ENCODE measurements at regions not wholly inside any gene's neighbourhood (a gene's known extent, or its start where the extent isn't known, plus 50 kb on each side); places are given as distances from the start of the nearest gene placed in this dataset.
A peak's percentile ranks its signal among the peaks of the same experiment; 100 is the strongest.

GRCh38 chr10:52410916-52411315 lies 96.8 kb downstream of the DKK1 start:
- CTCF ChIA-PET, result no interaction called here
- no peaks in the 10 kb centered on the region for H3K9me3 ChIP-seq (ENCODE audit: control extremely low read depth in 1 of 5, control insufficient read depth in 4 of 5, insufficient read depth in 2 of 5, low read depth in 1 of 5, low read length in 4 of 5)
- no peak overlapping the region for H3K4me3 ChIP-seq (ENCODE audit: control insufficient read depth in 1 of 7, extremely low read depth in 1 of 7, insufficient read depth in 4 of 7, low read depth in 2 of 7, low read length in 6 of 7)
- peaks cover 0 to 4% (median 0%) of the 10 kb centered on the region in 5 experiments for H3K27me3 ChIP-seq (replicated peaks in 2 of 5; ENCODE audit: control insufficient read depth in 4 of 5, insufficient read depth in 5 of 5, low read length in 4 of 5)
- no peak for DNase-seq
- H3K36me3 ChIP-seq (ENCODE audit: control insufficient read depth in 4 of 4, insufficient read depth in 4 of 4, low read length in 3 of 4), result no peaks in the 10 kb centered on the region
- no peak overlapping the region for H3K27ac ChIP-seq (ENCODE audit: insufficient read depth in 1 of 2, low read depth in 1 of 2, low read length in 2 of 2, poor library complexity in 1 of 2, severe bottlenecking in 2 of 2)
- POLR2A ChIA-PET, result no interaction called here
- no peaks in the 10 kb centered on the region for H3K4me1 ChIP-seq (ENCODE audit: control extremely low read depth in 1 of 4, control insufficient read depth in 4 of 4, insufficient read depth in 4 of 4, low read length in 3 of 4)
- WGBS (ENCODE audit: insufficient coverage), result 87% methylated on average over 15 of the region's 21 CpGs

GRCh38 chr10:52419281-52419680 lies 105.2 kb downstream of the DKK1 start:
- no peaks in the 10 kb centered on the region for H3K9me3 ChIP-seq (ENCODE audit: control extremely low read depth in 1 of 5, control insufficient read depth in 4 of 5, insufficient read depth in 2 of 5, low read depth in 1 of 5, low read length in 4 of 5)
- H3K4me1 ChIP-seq (ENCODE audit: control extremely low read depth in 1 of 4, control insufficient read depth in 4 of 4, insufficient read depth in 4 of 4, low read length in 3 of 4), result no peaks in the 10 kb centered on the region
- DNase-seq, result no peak
- H3K36me3 ChIP-seq (ENCODE audit: control insufficient read depth in 4 of 4, insufficient read depth in 4 of 4, low read length in 3 of 4), result no peaks in the 10 kb centered on the region
- no peak overlapping the region for H3K27ac ChIP-seq (ENCODE audit: insufficient read depth in 1 of 2, low read depth in 1 of 2, low read length in 2 of 2, poor library complexity in 1 of 2, severe bottlenecking in 2 of 2)
- no peaks in the 10 kb centered on the region for H3K27me3 ChIP-seq (replicated peaks in 2 of 5; ENCODE audit: control insufficient read depth in 4 of 5, insufficient read depth in 5 of 5, low read length in 4 of 5)
- CTCF ChIA-PET, result no interaction called here
- no peak overlapping the region for H3K4me3 ChIP-seq (ENCODE audit: control insufficient read depth in 1 of 7, extremely low read depth in 1 of 7, insufficient read depth in 4 of 7, low read depth in 2 of 7, low read length in 6 of 7)
- POLR2A ChIA-PET, result no interaction called here

- H3K4me3 ChIP-seq (ENCODE audit: control insufficient read depth in 1 of 7, extremely low read depth in 1 of 7, insufficient read depth in 4 of 7, low read depth in 2 of 7, low read length in 6 of 7), result no peak overlapping the region
- H3K27ac ChIP-seq (ENCODE audit: insufficient read depth in 1 of 2, low read depth in 1 of 2, low read length in 2 of 2, poor library complexity in 1 of 2, severe bottlenecking in 2 of 2), result no peak overlapping the region
- WGBS (ENCODE audit: insufficient coverage), result 100% methylated on average over 1 of the region's 4 CpGs
- no peaks in the 10 kb centered on the region for H3K9me3 ChIP-seq (ENCODE audit: control extremely low read depth in 1 of 5, control insufficient read depth in 4 of 5, insufficient read depth in 2 of 5, low read depth in 1 of 5, low read length in 4 of 5)
- ChIA-PET CTCF (no interaction called here), POLR2A (no interaction called here)
- H3K36me3 ChIP-seq (ENCODE audit: control insufficient read depth in 4 of 4, insufficient read depth in 4 of 4, low read length in 3 of 4), result no peaks in the 10 kb centered on the region
- no peaks in the 10 kb centered on the region for H3K4me1 ChIP-seq (ENCODE audit: control extremely low read depth in 1 of 4, control insufficient read depth in 4 of 4, insufficient read depth in 4 of 4, low read length in 3 of 4)
- no peaks in the 10 kb centered on the region for H3K27me3 ChIP-seq (replicated peaks in 2 of 5; ENCODE audit: control insufficient read depth in 4 of 5, insufficient read depth in 5 of 5, low read length in 4 of 5)
- DNase-seq, result peak in 2 of 3 donors; percentile 41 to 52
Observed at GRCh38 chr10:52420656-52421055, 106.6 kb downstream of the DKK1 start.

- DNase-seq, result no peak
- Histone ChIP-seq H3K4me1 (ENCODE audit: control extremely low read depth in 1 of 4, control insufficient read depth in 4 of 4, insufficient read depth in 4 of 4, low read length in 3 of 4) (no peaks in the 10 kb centered on the region), H3K36me3 (ENCODE audit: control insufficient read depth in 4 of 4, insufficient read depth in 4 of 4, low read length in 3 of 4) (no peaks in the 10 kb centered on the region), H3K27ac (ENCODE audit: insufficient read depth in 1 of 2, low read depth in 1 of 2, low read length in 2 of 2, poor library complexity in 1 of 2, severe bottlenecking in 2 of 2) (no peak overlapping the region), H3K9me3 (ENCODE audit: control extremely low read depth in 1 of 5, control insufficient read depth in 4 of 5, insufficient read depth in 2 of 5, low read depth in 1 of 5, low read length in 4 of 5) (no peaks in the 10 kb centered on the region), H3K27me3 (replicated peaks in 2 of 5; ENCODE audit: control insufficient read depth in 4 of 5, insufficient read depth in 5 of 5, low read length in 4 of 5) (no peaks in the 10 kb centered on the region), H3K4me3 (ENCODE audit: control insufficient read depth in 1 of 7, extremely low read depth in 1 of 7, insufficient read depth in 4 of 7, low read depth in 2 of 7, low read length in 6 of 7) (no peak overlapping the region)
- 100% methylated on average over 1 of the region's 4 CpGs for WGBS (ENCODE audit: insufficient coverage)
- ChIA-PET POLR2A (interaction anchor here (0.6 kb wide), 1 partner anchor 37 kb away, joined by 6 read pairs; no protein-coding TSS in a partner anchor), CTCF (no interaction called here)
Observed at GRCh38 chr10:52423369-52423768, 109.3 kb downstream of the DKK1 start.

GRCh38 chr10:52424341-52424740 lies 110.3 kb downstream of the DKK1 start:
- no peaks in the 10 kb centered on the region for H3K9me3 ChIP-seq (ENCODE audit: control extremely low read depth in 1 of 5, control insufficient read depth in 4 of 5, insufficient read depth in 2 of 5, low read depth in 1 of 5, low read length in 4 of 5)
- H3K27me3 ChIP-seq (replicated peaks in 2 of 5; ENCODE audit: control insufficient read depth in 4 of 5, insufficient read depth in 5 of 5, low read length in 4 of 5), result no peaks in the 10 kb centered on the region
- DNase-seq, result no peak
- 100% methylated on average over 2 of the region's 3 CpGs for WGBS (ENCODE audit: insufficient coverage)
- H3K4me3 ChIP-seq (ENCODE audit: control insufficient read depth in 1 of 7, extremely low read depth in 1 of 7, insufficient read depth in 4 of 7, low read depth in 2 of 7, low read length in 6 of 7), result no peak overlapping the region
- ChIA-PET POLR2A (no interaction called here), CTCF (no interaction called here)
- no peaks in the 10 kb centered on the region for H3K36me3 ChIP-seq (ENCODE audit: control insufficient read depth in 4 of 4, insufficient read depth in 4 of 4, low read length in 3 of 4)
- no peaks in the 10 kb centered on the region for H3K4me1 ChIP-seq (ENCODE audit: control extremely low read depth in 1 of 4, control insufficient read depth in 4 of 4, insufficient read depth in 4 of 4, low read length in 3 of 4)
- H3K27ac ChIP-seq (ENCODE audit: insufficient read depth in 1 of 2, low read depth in 1 of 2, low read length in 2 of 2, poor library complexity in 1 of 2, severe bottlenecking in 2 of 2), result no peak overlapping the region

GRCh38 chr10:52434734-52435133 lies 120.7 kb downstream of the DKK1 start:
- DNase-seq, result no peak
- Histone ChIP-seq H3K27me3 (replicated peaks in 2 of 5; ENCODE audit: control insufficient read depth in 4 of 5, insufficient read depth in 5 of 5, low read length in 4 of 5) (no peaks in the 10 kb centered on the region), H3K36me3 (ENCODE audit: control insufficient read depth in 4 of 4, insufficient read depth in 4 of 4, low read length in 3 of 4) (no peaks in the 10 kb centered on the region), H3K4me1 (ENCODE audit: control extremely low read depth in 1 of 4, control insufficient read depth in 4 of 4, insufficient read depth in 4 of 4, low read length in 3 of 4) (no peaks in the 10 kb centered on the region), H3K27ac (ENCODE audit: insufficient read depth in 1 of 2, low read depth in 1 of 2, low read length in 2 of 2, poor library complexity in 1 of 2, severe bottlenecking in 2 of 2) (no peak overlapping the region), H3K9me3 (ENCODE audit: control extremely low read depth in 1 of 5, control insufficient read depth in 4 of 5, insufficient read depth in 2 of 5, low read depth in 1 of 5, low read length in 4 of 5) (no peaks in the 10 kb centered on the region), H3K4me3 (ENCODE audit: control insufficient read depth in 1 of 7, extremely low read depth in 1 of 7, insufficient read depth in 4 of 7, low read depth in 2 of 7, low read length in 6 of 7) (no peak overlapping the region)
- WGBS (ENCODE audit: insufficient coverage), result 100% methylated on average over 2 of the region's 11 CpGs
- CTCF ChIA-PET, result no interaction called here
- POLR2A ChIA-PET, result no interaction called here

- H3K27ac ChIP-seq (ENCODE audit: insufficient read depth in 1 of 2, low read depth in 1 of 2, low read length in 2 of 2, poor library complexity in 1 of 2, severe bottlenecking in 2 of 2), result no peak overlapping the region
- no peak for DNase-seq
- H3K4me3 ChIP-seq (ENCODE audit: control insufficient read depth in 1 of 7, extremely low read depth in 1 of 7, insufficient read depth in 4 of 7, low read depth in 2 of 7, low read length in 6 of 7), result no peak overlapping the region
- ChIA-PET POLR2A (no interaction called here), CTCF (no interaction called here)
- H3K27me3 ChIP-seq (replicated peaks in 2 of 5; ENCODE audit: control insufficient read depth in 4 of 5, insufficient read depth in 5 of 5, low read length in 4 of 5), result no peaks in the 10 kb centered on the region
- WGBS (ENCODE audit: insufficient coverage), result 100% methylated on average over 4 of the region's 5 CpGs
- H3K4me1 ChIP-seq (ENCODE audit: control extremely low read depth in 1 of 4, control insufficient read depth in 4 of 4, insufficient read depth in 4 of 4, low read length in 3 of 4), result no peaks in the 10 kb centered on the region
- H3K9me3 ChIP-seq (ENCODE audit: control extremely low read depth in 1 of 5, control insufficient read depth in 4 of 5, insufficient read depth in 2 of 5, low read depth in 1 of 5, low read length in 4 of 5), result no peaks in the 10 kb centered on the region
- no peaks in the 10 kb centered on the region for H3K36me3 ChIP-seq (ENCODE audit: control insufficient read depth in 4 of 4, insufficient read depth in 4 of 4, low read length in 3 of 4)
Observed at GRCh38 chr10:52436664-52437063, 122.6 kb downstream of the DKK1 start.
